ENCODE measurements at regions not wholly inside any gene's neighbourhood (a gene's known extent, or its start where the extent isn't known, plus 50 kb on each side); places are given as distances from the start of the nearest gene placed in this dataset.

DNA sequence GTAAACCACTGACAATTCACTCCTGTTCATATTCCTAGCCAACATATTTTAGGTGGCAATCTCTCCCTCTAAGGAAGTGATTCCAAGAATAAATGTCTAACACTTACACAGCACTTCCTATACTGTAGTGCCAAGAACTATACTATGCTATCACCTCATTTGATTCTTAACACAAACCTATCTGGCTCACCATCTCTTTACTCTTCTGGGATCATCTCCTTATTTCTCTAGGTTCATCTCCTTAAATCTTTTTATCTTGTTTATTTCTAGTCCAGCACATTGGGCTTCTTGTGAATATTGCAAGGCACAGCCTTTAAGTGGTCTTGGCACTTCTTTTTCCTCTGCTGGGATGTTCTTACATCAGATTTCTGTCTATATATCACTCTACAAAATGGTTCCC is 366.3 kb downstream of the SLITRK6 start:
- TF ChIP-seq POLR2A (IDR thresholded peaks at IDR 0.05): no peak
- TF ChIP-seq, protein P1, sequence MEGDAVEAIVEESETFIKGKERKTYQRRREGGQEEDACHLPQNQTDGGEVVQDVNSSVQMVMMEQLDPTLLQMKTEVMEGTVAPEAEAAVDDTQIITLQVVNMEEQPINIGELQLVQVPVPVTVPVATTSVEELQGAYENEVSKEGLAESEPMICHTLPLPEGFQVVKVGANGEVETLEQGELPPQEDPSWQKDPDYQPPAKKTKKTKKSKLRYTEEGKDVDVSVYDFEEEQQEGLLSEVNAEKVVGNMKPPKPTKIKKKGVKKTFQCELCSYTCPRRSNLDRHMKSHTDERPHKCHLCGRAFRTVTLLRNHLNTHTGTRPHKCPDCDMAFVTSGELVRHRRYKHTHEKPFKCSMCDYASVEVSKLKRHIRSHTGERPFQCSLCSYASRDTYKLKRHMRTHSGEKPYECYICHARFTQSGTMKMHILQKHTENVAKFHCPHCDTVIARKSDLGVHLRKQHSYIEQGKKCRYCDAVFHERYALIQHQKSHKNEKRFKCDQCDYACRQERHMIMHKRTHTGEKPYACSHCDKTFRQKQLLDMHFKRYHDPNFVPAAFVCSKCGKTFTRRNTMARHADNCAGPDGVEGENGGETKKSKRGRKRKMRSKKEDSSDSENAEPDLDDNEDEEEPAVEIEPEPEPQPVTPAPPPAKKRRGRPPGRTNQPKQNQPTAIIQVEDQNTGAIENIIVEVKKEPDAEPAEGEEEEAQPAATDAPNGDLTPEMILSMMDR (IDR thresholded peaks at IDR 0.05): no peak
- no peak for TF ChIP-seq EP300 (IDR thresholded peaks at IDR 0.05)
- Histone ChIP-seq H3K4me1 (ENCODE audit: insufficient read depth) (no peaks in the 10 kb centered on the region), H3K9me3 (no peaks in the 10 kb centered on the region), H3K36me3 (no peaks in the 10 kb centered on the region), H3K27me3 (no peaks in the 10 kb centered on the region), H3K4me3 (no peak overlapping the region), H3K27ac (no peak overlapping the region)
- intact Hi-C loops (cut with DNase I): no loop called here
- DNase-seq: no peak

GRCh38 chr13:85431720-85432119 is 367.5 kb downstream of the SLITRK6 start:
- no peaks in the 10 kb centered on the region for H3K9me3 ChIP-seq
- 91 to 97% (median 94%) methylated on average over 9 of the region's 9 CpGs for WGBS, 3 donors
- no peak overlapping the region for H3K4me3 ChIP-seq
- H3K27ac ChIP-seq: no peak overlapping the region
- intact Hi-C loops (cut with DNase I): no loop called here
- no peaks in the 10 kb centered on the region for H3K4me1 ChIP-seq (ENCODE audit: insufficient read depth)
- H3K27me3 ChIP-seq: no peaks in the 10 kb centered on the region
- no peaks in the 10 kb centered on the region for H3K36me3 ChIP-seq
- no peak for TF ChIP-seq POLR2A (IDR thresholded peaks at IDR 0.05)
- TF ChIP-seq, protein P1 (IDR thresholded peaks at IDR 0.05): no peak
- TF ChIP-seq EP300 (IDR thresholded peaks at IDR 0.05): no peak
- DNase-seq: no peak

GRCh38 chr13:85430216-85430794 is 368.9 kb downstream of the SLITRK6 start:
- H3K9me3 ChIP-seq: no peaks in the 10 kb centered on the region
- no peaks in the 10 kb centered on the region for H3K27me3 ChIP-seq
- no peak for TF ChIP-seq POLR2A (IDR thresholded peaks at IDR 0.05)
- TF ChIP-seq, protein P1 (IDR thresholded peaks at IDR 0.05): no peak
- H3K4me1 ChIP-seq (ENCODE audit: insufficient read depth): no peaks in the 10 kb centered on the region
- no peak overlapping the region for H3K27ac ChIP-seq
- intact Hi-C loops (cut with DNase I): no loop called here
- H3K4me3 ChIP-seq: no peak overlapping the region
- 94 to 100% (median 100%) methylated on average over 1 of the region's 1 CpG for WGBS, 3 donors
- no peak for DNase-seq
- no peaks in the 10 kb centered on the region for H3K36me3 ChIP-seq

GRCh38 chr13:85427416-85427815 is 371.8 kb downstream of the SLITRK6 start:
- DNase-seq: no peak
- TF ChIP-seq, protein P1 (IDR thresholded peaks at IDR 0.05): no peak
- no peak for TF ChIP-seq EP300 (IDR thresholded peaks at IDR 0.05)
- no peak for TF ChIP-seq POLR2A (IDR thresholded peaks at IDR 0.05)
- Histone ChIP-seq H3K4me1 (ENCODE audit: insufficient read depth) (no peaks in the 10 kb centered on the region), H3K9me3 (no peaks in the 10 kb centered on the region), H3K4me3 (no peak overlapping the region), H3K27me3 (no peaks in the 10 kb centered on the region), H3K36me3 (no peaks in the 10 kb centered on the region), H3K27ac (no peak overlapping the region)
- intact Hi-C loops (cut with DNase I): no loop called here
